Astrocyte (in vitro differentiated cells and primary cell): ENCODE measurements at regions not wholly inside any gene's neighbourhood (a gene's known extent, or its start where the extent isn't known, plus 50 kb on each side); places are given as distances from the start of the nearest gene placed in this dataset.

Experiments
- DNase-seq: peaks from one replicate; pipeline ENCODE4 v3.0.0-alpha.2; 2010; ENCODE audit warnings: low read depth
- FAIRE-seq: peaks from 2 replicates; lab custom pipeline; 2011; peaks lifted over from hg19 to GRCh38; lab: Jason Lieb, UNC
- H2AFZ ChIP-seq: 2 replicates; pipeline ENCODE4 v1.6.0; 2012; ENCODE audit warnings: low read depth, low read length, inconsistent platforms
- H3K27ac ChIP-seq: 2 replicates; pipeline ENCODE4 v1.5.1; 2011; ENCODE audit warnings: low read depth, low read length, inconsistent platforms
- H3K27me3 ChIP-seq: 2 replicates; pipeline ENCODE4 v1.6.0; 2011; ENCODE audit warnings: low read length, inconsistent platforms; ENCODE audit not compliant: insufficient read depth
- H3K36me3 ChIP-seq: 2 replicates; pipeline ENCODE4 v1.5.1; 2011; ENCODE audit warnings: low read length, inconsistent platforms; ENCODE audit not compliant: insufficient read depth
- H3K4me1 ChIP-seq: 2 replicates; pipeline ENCODE4 v1.5.1; 2011; ENCODE audit warnings: low read length, inconsistent platforms; ENCODE audit not compliant: insufficient read depth
- H3K4me2 ChIP-seq: 2 replicates; pipeline ENCODE4 v1.6.0; 2012; ENCODE audit warnings: low read length, inconsistent platforms
- H3K4me3 ChIP-seq: 2 replicates; pipeline ENCODE4 v1.5.1; 2011; ENCODE audit warnings: low read depth, mild to moderate bottlenecking, low read length, inconsistent platforms; ENCODE audit not compliant: insufficient read depth
- H3K79me2 ChIP-seq: 2 replicates; pipeline ENCODE4 v1.6.0; 2012; ENCODE audit warnings: mild to moderate bottlenecking, low read length, inconsistent platforms; ENCODE audit not compliant: insufficient read depth
- H3K9ac ChIP-seq: 2 replicates; pipeline ENCODE4 v1.6.0; 2012; ENCODE audit warnings: mild to moderate bottlenecking, low read length, inconsistent platforms
- H3K9me3 ChIP-seq: 2 replicates; pipeline ENCODE4 v1.5.1; 2012; ENCODE audit warnings: low read depth, mild to moderate bottlenecking, low read length, inconsistent platforms; ENCODE audit not compliant: insufficient read depth
- H4K20me1 ChIP-seq: 2 replicates; pipeline ENCODE4 v1.6.0; 2012; ENCODE audit warnings: low read length, inconsistent platforms; ENCODE audit not compliant: insufficient read depth
- H3K27ac Mint-ChIP-seq: one replicate; pipeline ENCODE4 v1.8.0; 2021; ENCODE audit warnings: mild to moderate bottlenecking, mixed read lengths; ENCODE audit not compliant: unreplicated experiment
- H3K27me3 Mint-ChIP-seq: one replicate; pipeline ENCODE4 v1.8.0; 2021; ENCODE audit warnings: low read depth, mixed read lengths; ENCODE audit not compliant: unreplicated experiment
- H3K36me3 Mint-ChIP-seq: one replicate; pipeline ENCODE4 v1.8.0; 2021; ENCODE audit warnings: low read depth, mixed read lengths; ENCODE audit not compliant: unreplicated experiment
- H3K4me1 Mint-ChIP-seq: one replicate; pipeline ENCODE4 v1.8.0; 2021; ENCODE audit warnings: low read depth, mixed read lengths; ENCODE audit not compliant: unreplicated experiment
- H3K4me3 Mint-ChIP-seq: one replicate; pipeline ENCODE4 v1.8.0; 2021; ENCODE audit warnings: mild to moderate bottlenecking, moderate library complexity, mixed read lengths; ENCODE audit not compliant: unreplicated experiment
- H3K9me3 Mint-ChIP-seq: one replicate; pipeline ENCODE4 v1.8.0; 2021; ENCODE audit warnings: mild to moderate bottlenecking, mixed read lengths; ENCODE audit not compliant: unreplicated experiment
- CTCF ChIP-seq: IDR thresholded peaks from 2 replicates; pipeline ENCODE4 v1.5.1; 2011; ENCODE audit warnings: low read depth, mild to moderate bottlenecking, inconsistent platforms, low read length, moderate library complexity; ENCODE audit not compliant: insufficient read depth
- EZH2 ChIP-seq: IDR thresholded peaks from 2 replicates; pipeline ENCODE4 v1.6.1; 2012; ENCODE audit warnings: mild to moderate bottlenecking, low read length, inconsistent platforms; ENCODE audit not compliant: insufficient read depth

- no peak overlapping the region for H3K27ac Mint-ChIP-seq
- no peak overlapping the region for H3K9ac ChIP-seq
- H2AFZ ChIP-seq, result no peak overlapping the region
- no peaks in the 10 kb centered on the region for H4K20me1 ChIP-seq
- TF ChIP-seq EZH2 (no peak), CTCF (no peak)
- no peaks in the 10 kb centered on the region for H3K36me3 ChIP-seq
- no peaks in the 10 kb centered on the region for H3K79me2 ChIP-seq
- H3K4me1 Mint-ChIP-seq, result no peaks in the 10 kb centered on the region
- no peaks in the 10 kb centered on the region for H3K36me3 Mint-ChIP-seq
- no peaks in the 10 kb centered on the region for H3K27me3 ChIP-seq
- DNase-seq, result no peak
- H3K9me3 ChIP-seq, result no peaks in the 10 kb centered on the region
- no peak overlapping the region for H3K4me3 ChIP-seq
- no peak overlapping the region for H3K27ac ChIP-seq
- no peaks in the 10 kb centered on the region for H3K27me3 Mint-ChIP-seq
- H3K4me1 ChIP-seq, result no peaks in the 10 kb centered on the region
- no peaks in the 10 kb centered on the region for H3K9me3 Mint-ChIP-seq
- H3K4me3 Mint-ChIP-seq, result no peak overlapping the region
- no peak for FAIRE-seq
- no peak overlapping the region for H3K4me2 ChIP-seq
These were observed 1190.7 kb downstream of the FSCB start for GRCh38 chr14:43316427-43316826.

- no peak overlapping the region for H3K4me2 ChIP-seq
- Mint-ChIP-seq H3K9me3 (no peaks in the 10 kb centered on the region), H3K4me1 (no peaks in the 10 kb centered on the region), H3K4me3 (no peak overlapping the region), H3K36me3 (no peaks in the 10 kb centered on the region), H3K27ac (no peak overlapping the region), H3K27me3 (no peaks in the 10 kb centered on the region)
- H3K9ac ChIP-seq, result no peak overlapping the region
- no peaks in the 10 kb centered on the region for H3K4me1 ChIP-seq
- TF ChIP-seq EZH2 (no peak), CTCF (no peak)
- no peaks in the 10 kb centered on the region for H4K20me1 ChIP-seq
- no peak overlapping the region for H2AFZ ChIP-seq
- no peaks in the 10 kb centered on the region for H3K79me2 ChIP-seq
- FAIRE-seq (no peak), DNase-seq (no peak)
- no peaks in the 10 kb centered on the region for H3K9me3 ChIP-seq
- H3K4me3 ChIP-seq, result no peak overlapping the region
- H3K27ac ChIP-seq, result no peak overlapping the region
- H3K27me3 ChIP-seq, result no peaks in the 10 kb centered on the region
- H3K36me3 ChIP-seq, result no peaks in the 10 kb centered on the region
These were observed 1193.4 kb downstream of the FSCB start for GRCh38 chr14:43313719-43314118.

GRCh38 chr14:43308421-43309110 is 1198.5 kb downstream of the FSCB start:
- no peaks in the 10 kb centered on the region for H3K79me2 ChIP-seq
- no peaks in the 10 kb centered on the region for H3K36me3 ChIP-seq
- FAIRE-seq (no peak), DNase-seq (no peak)
- no peaks in the 10 kb centered on the region for H3K4me1 Mint-ChIP-seq
- no peaks in the 10 kb centered on the region for H3K27me3 ChIP-seq
- no peak overlapping the region for H3K27ac Mint-ChIP-seq
- H3K4me2 ChIP-seq, result no peak overlapping the region
- H3K9ac ChIP-seq, result no peak overlapping the region
- H3K36me3 Mint-ChIP-seq, result no peaks in the 10 kb centered on the region
- H3K4me3 ChIP-seq, result no peak overlapping the region
- TF ChIP-seq CTCF (no peak), EZH2 (no peak)
- no peak overlapping the region for H3K4me3 Mint-ChIP-seq
- no peaks in the 10 kb centered on the region for H3K9me3 Mint-ChIP-seq
- H2AFZ ChIP-seq, result no peak overlapping the region
- no peak overlapping the region for H3K27ac ChIP-seq
- no peaks in the 10 kb centered on the region for H4K20me1 ChIP-seq
- H3K4me1 ChIP-seq, result no peaks in the 10 kb centered on the region
- no peaks in the 10 kb centered on the region for H3K9me3 ChIP-seq
- no peaks in the 10 kb centered on the region for H3K27me3 Mint-ChIP-seq
